IMR-90 (cell line): ENCODE measurements at regions not wholly inside any gene's neighbourhood (a gene's known extent, or its start where the extent isn't known, plus 50 kb on each side); places are given as distances from the start of the nearest gene placed in this dataset.
"Not testable (repeated sequence)": the region's sequence is repeated elsewhere in the genome, so short reads cannot be mapped to it uniquely, and the experiment has no call there.

Experiments
- BHLHE40 ChIP-seq: fragments of 150-350 bp; IDR thresholded peaks from 2 replicates; pipeline ENCODE4 v1.6.1; 2016; ENCODE audit warnings: mild to moderate bottlenecking, low read depth, low read length
- MAFK ChIP-seq: IDR thresholded peaks from 2 replicates; pipeline ENCODE4 v1.6.1; 2012; ENCODE audit warnings: low read depth, low read length, improper control_type of control experiment
- POLR2A ChIP-seq: IDR thresholded peaks from 2 replicates; pipeline ENCODE4 v1.6.1; 2012; ENCODE audit warnings: mild to moderate bottlenecking, low read depth, low read length
- RAD21 ChIP-seq: IDR thresholded peaks from 2 replicates; pipeline ENCODE4 v1.6.1; 2012; ENCODE audit warnings: low read length, improper control_type of control experiment
- TF ChIP-seq, protein P1 (sequence below): conservative IDR thresholded peaks from 2 replicates; pipeline ENCODE4 v1.5.1; 2012; ENCODE audit warnings: mild to moderate bottlenecking, low read depth, low read length, improper control_type of control experiment
- TF ChIP-seq, protein P2 (sequence below): fragments of 150-350 bp; IDR thresholded peaks from 2 replicates; pipeline ENCODE4 v1.6.1; 2016; ENCODE audit warnings: low read depth, mild to moderate bottlenecking, low read length, moderate library complexity, borderline replicate concordance

GRCh38 chr4:28112691-28113335 is 1252.2 kb downstream of the STIM2 start:
- TF ChIP-seq RAD21, BHLHE40, MAFK, POLR2A: not testable (repeated sequence)
- TF ChIP-seq, protein P1, sequence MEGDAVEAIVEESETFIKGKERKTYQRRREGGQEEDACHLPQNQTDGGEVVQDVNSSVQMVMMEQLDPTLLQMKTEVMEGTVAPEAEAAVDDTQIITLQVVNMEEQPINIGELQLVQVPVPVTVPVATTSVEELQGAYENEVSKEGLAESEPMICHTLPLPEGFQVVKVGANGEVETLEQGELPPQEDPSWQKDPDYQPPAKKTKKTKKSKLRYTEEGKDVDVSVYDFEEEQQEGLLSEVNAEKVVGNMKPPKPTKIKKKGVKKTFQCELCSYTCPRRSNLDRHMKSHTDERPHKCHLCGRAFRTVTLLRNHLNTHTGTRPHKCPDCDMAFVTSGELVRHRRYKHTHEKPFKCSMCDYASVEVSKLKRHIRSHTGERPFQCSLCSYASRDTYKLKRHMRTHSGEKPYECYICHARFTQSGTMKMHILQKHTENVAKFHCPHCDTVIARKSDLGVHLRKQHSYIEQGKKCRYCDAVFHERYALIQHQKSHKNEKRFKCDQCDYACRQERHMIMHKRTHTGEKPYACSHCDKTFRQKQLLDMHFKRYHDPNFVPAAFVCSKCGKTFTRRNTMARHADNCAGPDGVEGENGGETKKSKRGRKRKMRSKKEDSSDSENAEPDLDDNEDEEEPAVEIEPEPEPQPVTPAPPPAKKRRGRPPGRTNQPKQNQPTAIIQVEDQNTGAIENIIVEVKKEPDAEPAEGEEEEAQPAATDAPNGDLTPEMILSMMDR = not testable (repeated sequence)
- TF ChIP-seq, protein P2, sequence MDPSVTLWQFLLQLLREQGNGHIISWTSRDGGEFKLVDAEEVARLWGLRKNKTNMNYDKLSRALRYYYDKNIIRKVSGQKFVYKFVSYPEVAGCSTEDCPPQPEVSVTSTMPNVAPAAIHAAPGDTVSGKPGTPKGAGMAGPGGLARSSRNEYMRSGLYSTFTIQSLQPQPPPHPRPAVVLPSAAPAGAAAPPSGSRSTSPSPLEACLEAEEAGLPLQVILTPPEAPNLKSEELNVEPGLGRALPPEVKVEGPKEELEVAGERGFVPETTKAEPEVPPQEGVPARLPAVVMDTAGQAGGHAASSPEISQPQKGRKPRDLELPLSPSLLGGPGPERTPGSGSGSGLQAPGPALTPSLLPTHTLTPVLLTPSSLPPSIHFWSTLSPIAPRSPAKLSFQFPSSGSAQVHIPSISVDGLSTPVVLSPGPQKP = not testable (repeated sequence)
